NCI-H2171 (cell line): ENCODE measurements at regions not wholly inside any gene's neighbourhood (a gene's known extent, or its start where the extent isn't known, plus 50 kb on each side); places are given as distances from the start of the nearest gene placed in this dataset.

Source experiments
- DNase-seq: peaks from one replicate; lab custom pipeline; 2025; lab: John Stamatoyannopoulos, UW

GRCh38 chr12:77122236-77122635 is 56.9 kb upstream of the E2F7 start:
- no peak for DNase-seq

GRCh38 chr12:77120156-77121085 is 55.1 kb upstream of the E2F7 start:
- DNase-seq: no peak

DNA sequence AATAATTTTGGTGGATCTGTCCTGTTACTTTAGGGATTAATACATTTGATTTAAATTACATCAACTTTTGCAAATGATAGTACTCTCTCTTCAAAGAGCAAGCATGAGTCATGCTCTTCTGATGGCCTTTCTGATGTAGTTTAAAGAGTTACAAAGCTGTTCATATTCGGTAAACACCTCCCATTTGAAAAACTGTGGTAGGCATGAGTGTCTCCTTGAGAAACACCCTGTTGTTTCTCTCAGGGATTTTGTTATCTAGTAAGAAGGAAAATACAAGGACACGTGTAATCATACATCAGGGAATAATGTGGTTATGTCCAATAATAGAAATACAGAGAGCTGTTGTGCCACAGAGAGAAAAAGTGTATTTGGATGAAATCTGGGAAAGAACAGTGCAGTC is 53.3 kb upstream of the E2F7 start:
- DNase-seq: no peak

- no peak for DNase-seq
Measured at GRCh38 chr12:77116277-77116676, 50.9 kb upstream of the E2F7 start.

- DNase-seq: no peak
Measured at GRCh38 chr12:77115471-77115870, 50.1 kb upstream of the E2F7 start.
